ENCODE measurements at regions not wholly inside any gene's neighbourhood (a gene's known extent, or its start where the extent isn't known, plus 50 kb on each side); places are given as distances from the start of the nearest gene placed in this dataset.

GRCh38 chr13:64327505-64328194 lies 2902.5 kb downstream of the PCDH9 start:
- DNase-seq (ENCODE audit: low spot score), result no peak
- Histone ChIP-seq H3K36me3 (ENCODE audit: control insufficient read depth in 4 of 4, insufficient read depth in 3 of 4, low read depth in 1 of 4, low read length in 3 of 4) (no peaks in the 10 kb centered on the region), H3K4me3 (ENCODE audit: low read depth in 1 of 3, low read length in 3 of 3) (no peak overlapping the region), H3K9me3 (ENCODE audit: control insufficient read depth in 4 of 4, low read length in 3 of 4) (no peaks in the 10 kb centered on the region), H3K27me3 (ENCODE audit: control insufficient read depth in 4 of 4, insufficient read depth in 4 of 4, low read length in 3 of 4) (no peaks in the 10 kb centered on the region), H3K27ac (ENCODE audit: low read depth in 1 of 2, low read length in 2 of 2) (no peak overlapping the region), H3K4me1 (ENCODE audit: control insufficient read depth in 4 of 4, insufficient read depth in 4 of 4, low read length in 3 of 4) (no peaks in the 10 kb centered on the region), H3K9ac (ENCODE audit: low read depth in 1 of 2, low read length in 2 of 2) (no peak overlapping the region)
- 54% methylated on average over 2 of the region's 2 CpGs for WGBS
- TF ChIP-seq FOXA2 (IDR thresholded peaks at IDR 0.05) (no peak), ZBTB33 (IDR thresholded peaks at IDR 0.05) (no peak), SP1 (IDR thresholded peaks at IDR 0.05) (no peak), MAX (IDR thresholded peaks at IDR 0.05) (no peak), CTCF (IDR thresholded peaks at IDR 0.05; ENCODE audit: low read depth, low read length, missing input control) (no peak), TAF1 (conservative IDR thresholded peaks at IDR 0.05) (no peak), FOXA1 (IDR thresholded peaks at IDR 0.05) (no peak), RXRA (IDR thresholded peaks at IDR 0.05) (no peak), JUND (IDR thresholded peaks at IDR 0.05) (no peak), HNF4G (IDR thresholded peaks at IDR 0.05) (no peak), YY1 (IDR thresholded peaks at IDR 0.05) (no peak), ATF3 (IDR thresholded peaks at IDR 0.05) (no peak), GABPA (IDR thresholded peaks at IDR 0.05 in 1 of 2, conservative IDR thresholded peaks at IDR 0.05 in 1 of 2) (no peak), NR2F2 (IDR thresholded peaks at IDR 0.05) (no peak), REST (IDR thresholded peaks at IDR 0.05) (no peak)

- no peaks in the 10 kb centered on the region for H3K36me3 ChIP-seq (ENCODE audit: control insufficient read depth in 4 of 4, insufficient read depth in 3 of 4, low read depth in 1 of 4, low read length in 3 of 4)
- 88% methylated on average over 2 of the region's 2 CpGs for WGBS
- H3K9ac ChIP-seq (ENCODE audit: low read depth in 1 of 2, low read length in 2 of 2), result no peak overlapping the region
- H3K4me3 ChIP-seq (ENCODE audit: low read depth in 1 of 3, low read length in 3 of 3), result no peak overlapping the region
- H3K9me3 ChIP-seq (ENCODE audit: control insufficient read depth in 4 of 4, low read length in 3 of 4), result no peaks in the 10 kb centered on the region
- no peaks in the 10 kb centered on the region for H3K4me1 ChIP-seq (ENCODE audit: control insufficient read depth in 4 of 4, insufficient read depth in 4 of 4, low read length in 3 of 4)
- H3K27me3 ChIP-seq (ENCODE audit: control insufficient read depth in 4 of 4, insufficient read depth in 4 of 4, low read length in 3 of 4), result no peaks in the 10 kb centered on the region
- DNase-seq (ENCODE audit: low spot score), result no peak
- H3K27ac ChIP-seq (ENCODE audit: low read depth in 1 of 2, low read length in 2 of 2), result no peak overlapping the region
- no peak for TF ChIP-seq HNF4A (conservative IDR thresholded peaks at IDR 0.05)
- no peak for TF ChIP-seq NR2F2 (IDR thresholded peaks at IDR 0.05)
- TF ChIP-seq RXRA (IDR thresholded peaks at IDR 0.05), result no peak
- no peak for TF ChIP-seq JUND (IDR thresholded peaks at IDR 0.05)
- TF ChIP-seq FOXA1 (IDR thresholded peaks at IDR 0.05), result no peak
- TF ChIP-seq TAF1 (conservative IDR thresholded peaks at IDR 0.05), result no peak
- no peak for TF ChIP-seq RAD21 (IDR thresholded peaks at IDR 0.05)
- TF ChIP-seq HNF4G (IDR thresholded peaks at IDR 0.05), result no peak
- no peak for TF ChIP-seq ZBTB33 (IDR thresholded peaks at IDR 0.05)
- no peak for TF ChIP-seq ATF3 (IDR thresholded peaks at IDR 0.05)
- TF ChIP-seq GABPA (IDR thresholded peaks at IDR 0.05 in 1 of 2, conservative IDR thresholded peaks at IDR 0.05 in 1 of 2), result no peak
- no peak for TF ChIP-seq FOXA2 (IDR thresholded peaks at IDR 0.05)
- TF ChIP-seq YY1 (IDR thresholded peaks at IDR 0.05), result no peak
Observed at GRCh38 chr13:64314331-64314730, 2898.7 kb upstream of the PCDH20 start.

Measured in liver (tissue), 8 donors.